Femur (tissue), 1 donor: ENCODE measurements at regions not wholly inside any gene's neighbourhood (a gene's known extent, or its start where the extent isn't known, plus 50 kb on each side); places are given as distances from the start of the nearest gene placed in this dataset.
"Not testable (repeated sequence)": the region's sequence is repeated elsewhere in the genome, so short reads cannot be mapped to it uniquely, and the experiment has no call there.

Experiments
- DNase-seq: peaks from one replicate; pipeline ENCODE4 v3.0.0-alpha.2; 2017

DNA sequence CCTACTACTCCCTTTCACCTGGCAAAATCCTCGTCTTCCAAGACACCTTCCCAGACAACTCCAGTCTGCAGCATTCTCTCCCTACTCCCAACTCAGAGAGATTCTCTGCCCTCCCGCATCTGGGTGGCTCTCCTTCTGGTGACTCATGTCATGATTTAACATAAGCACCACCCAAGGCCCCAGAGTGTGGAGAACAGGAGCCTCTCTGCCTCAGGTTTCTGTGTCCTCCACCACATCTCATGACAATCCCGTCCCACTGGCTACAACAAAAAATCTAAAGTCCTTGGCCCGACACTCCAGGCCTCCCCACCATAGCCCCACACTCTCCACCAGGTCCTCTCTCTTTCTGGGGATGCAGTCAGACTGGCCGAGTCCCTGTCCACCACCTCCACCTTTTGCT is 197.1 kb downstream of the BCL11A start:
- DNase-seq, result no peak

- DNase-seq, result no peak
Measured at GRCh38 chr2:60355849-60356261, 197.6 kb downstream of the BCL11A start.

GRCh38 chr2:60354713-60355112 is 198.7 kb downstream of the BCL11A start:
- no peak for DNase-seq

GRCh38 chr2:60353863-60354262 is 199.6 kb downstream of the BCL11A start:
- no peak for DNase-seq

DNA sequence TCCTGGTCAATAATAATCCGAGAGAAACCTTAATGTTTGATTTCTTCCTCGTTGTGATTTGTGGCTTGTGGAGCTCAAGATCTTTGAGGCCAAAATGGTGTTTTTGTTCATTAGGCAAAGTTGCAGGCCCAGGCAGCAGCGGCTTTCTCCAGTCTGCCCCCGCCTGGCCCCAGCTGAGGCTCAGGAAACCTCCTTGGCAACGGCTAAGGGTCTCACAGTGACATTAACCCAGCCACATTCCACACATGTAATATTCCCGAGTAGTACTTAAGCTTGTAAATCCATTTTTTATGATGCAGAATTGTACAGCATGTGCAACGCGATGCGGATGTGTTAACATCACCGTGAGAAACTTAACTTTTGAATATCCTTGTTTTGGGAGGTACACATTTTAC is 200.1 kb downstream of the BCL11A start:
- no peak for DNase-seq

- no peak for DNase-seq
Measured at GRCh38 chr2:60352491-60353405, 200.7 kb downstream of the BCL11A start.

DNA sequence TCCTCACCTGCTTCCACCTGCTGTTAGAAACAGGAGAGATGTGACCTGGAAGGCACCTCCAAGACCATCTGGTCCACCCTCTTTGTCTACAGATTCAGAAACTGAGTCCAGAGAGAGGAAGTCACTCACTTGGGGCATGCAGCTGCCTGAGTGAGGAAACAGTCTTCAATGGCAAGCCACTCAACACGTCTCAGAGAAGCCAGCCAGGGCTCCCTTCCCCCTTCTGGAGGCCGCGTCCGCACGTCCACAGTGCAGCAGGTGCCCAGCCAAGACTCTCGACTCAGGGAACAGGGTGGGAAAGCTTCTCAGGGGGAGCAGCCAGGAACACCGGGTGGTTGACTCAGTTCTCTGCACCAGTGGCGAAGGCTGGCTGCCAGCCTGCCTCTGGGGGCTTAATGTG is 201.7 kb downstream of the BCL11A start:
- DNase-seq, result no peak

DNA sequence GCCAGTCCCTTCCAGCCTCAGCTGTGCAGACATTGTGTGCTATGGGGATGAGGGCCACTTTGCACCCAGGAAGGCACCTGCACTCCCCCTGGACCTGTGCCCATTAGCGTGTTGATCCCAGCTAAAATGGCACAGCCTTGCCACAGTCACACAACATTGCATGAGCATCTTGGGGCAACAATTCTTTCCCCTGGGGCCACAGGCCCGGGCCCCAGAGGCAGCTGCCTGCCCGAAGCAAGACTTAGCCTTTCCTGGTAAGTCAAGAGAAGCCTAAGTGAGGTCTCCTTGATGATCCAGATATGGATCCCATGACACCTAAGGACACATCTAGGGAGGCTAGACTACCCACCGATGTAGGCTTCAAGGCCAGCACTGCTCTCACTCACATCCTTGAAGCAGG is 202.1 kb downstream of the BCL11A start:
- no peak for DNase-seq

- DNase-seq, result no peak
Measured at GRCh38 chr2:60350791-60351190, 202.7 kb downstream of the BCL11A start.

- DNase-seq, result no peak
Measured at GRCh38 chr2:60347781-60348180, 205.7 kb downstream of the BCL11A start.

GRCh38 chr2:60342491-60342890 is 211.0 kb downstream of the BCL11A start:
- DNase-seq, result not testable (repeated sequence)

DNA sequence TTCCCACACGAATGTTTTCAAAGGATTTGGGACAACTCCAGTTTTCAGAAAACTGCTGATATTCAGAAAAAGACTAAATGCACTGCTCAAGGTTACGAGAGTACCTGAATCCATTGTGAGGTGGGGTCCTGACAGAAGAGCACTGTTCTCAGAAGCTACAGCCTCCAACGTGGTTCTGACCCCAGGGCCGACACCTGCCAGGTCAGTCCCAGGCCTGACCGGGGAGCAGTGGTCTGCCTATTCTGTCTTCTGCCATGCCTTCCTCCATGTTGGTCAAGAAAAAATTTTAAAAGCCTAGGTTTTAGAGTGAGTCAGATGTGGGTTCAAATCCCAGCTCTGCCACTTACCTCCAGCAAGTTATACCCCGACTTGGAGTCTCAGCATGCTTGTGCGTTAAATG is 212.3 kb downstream of the BCL11A start:
- DNase-seq, result no peak

DNA sequence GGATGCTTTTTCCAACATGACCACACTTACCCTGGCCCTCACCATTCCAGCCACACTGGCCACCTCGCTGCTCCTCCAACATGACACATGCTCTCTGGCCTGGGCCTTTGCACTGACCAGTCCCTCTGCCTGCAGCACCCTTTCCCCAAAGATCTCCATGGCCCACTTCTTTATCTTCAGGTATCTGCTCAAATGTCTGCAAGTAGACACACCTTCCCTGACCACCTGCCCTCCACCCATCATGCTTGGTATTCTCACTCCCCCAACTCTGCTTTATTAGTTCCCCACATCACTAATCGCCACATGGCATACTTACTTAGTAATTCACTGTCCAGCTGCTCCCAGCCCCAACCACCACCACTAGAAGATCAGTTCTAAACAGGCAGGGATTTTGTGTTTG is 214.2 kb downstream of the BCL11A start:
- DNase-seq, result no peak

DNA sequence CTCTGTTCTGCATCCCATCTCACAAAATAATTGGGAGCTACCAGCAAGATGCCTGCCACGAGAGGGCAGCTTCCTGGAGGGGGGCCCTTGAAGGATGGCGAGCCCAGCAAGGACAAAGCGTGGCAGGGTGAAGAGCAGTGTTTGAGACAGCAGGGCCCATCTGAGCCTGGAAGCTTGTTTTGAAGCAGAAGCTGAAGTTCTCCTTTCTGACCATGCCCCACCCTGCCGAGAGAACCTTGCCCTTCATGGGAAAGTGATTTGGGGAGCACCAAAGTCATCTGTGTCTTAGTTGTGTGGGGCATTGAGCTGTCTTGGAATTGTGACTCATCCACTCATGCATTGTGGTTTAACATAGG is 216.3 kb downstream of the BCL11A start:
- DNase-seq, result no peak

- no peak for DNase-seq
Measured at GRCh38 chr2:60336442-60337141, 216.9 kb downstream of the BCL11A start.

DNA sequence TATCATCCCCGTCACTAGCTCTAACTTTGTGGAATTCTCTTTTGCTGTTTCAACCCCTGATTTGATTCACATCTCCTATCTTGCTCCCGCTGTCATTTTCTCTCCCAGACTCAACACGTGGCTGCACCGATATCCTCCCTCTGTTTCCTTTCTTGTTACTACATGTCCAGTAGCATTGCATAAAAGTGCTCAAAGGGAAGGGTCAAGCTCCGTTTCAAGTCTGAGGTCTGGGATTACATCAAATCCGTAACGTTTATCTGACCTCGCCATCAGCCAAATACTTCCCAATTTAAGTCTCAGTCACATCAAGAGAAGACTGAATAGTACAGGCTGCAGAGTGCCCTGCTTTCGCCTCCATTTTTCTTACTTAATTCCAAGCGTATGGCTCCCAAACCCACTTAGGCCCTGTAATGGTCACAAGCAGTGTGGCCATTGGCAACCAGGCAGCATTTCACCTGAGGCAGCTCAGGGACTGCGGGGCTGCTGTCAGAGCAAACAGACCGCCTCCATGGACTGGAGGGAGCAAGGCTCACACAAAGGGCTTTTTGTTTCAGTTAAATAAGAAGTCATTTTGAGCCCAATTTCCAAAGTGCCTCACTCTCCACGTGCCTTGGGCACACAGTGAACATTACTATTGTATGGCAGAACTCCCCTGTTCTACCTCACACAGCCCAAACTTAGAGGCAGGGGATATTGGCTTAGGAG is 217.8 kb downstream of the BCL11A start:
- no peak for DNase-seq

DNA sequence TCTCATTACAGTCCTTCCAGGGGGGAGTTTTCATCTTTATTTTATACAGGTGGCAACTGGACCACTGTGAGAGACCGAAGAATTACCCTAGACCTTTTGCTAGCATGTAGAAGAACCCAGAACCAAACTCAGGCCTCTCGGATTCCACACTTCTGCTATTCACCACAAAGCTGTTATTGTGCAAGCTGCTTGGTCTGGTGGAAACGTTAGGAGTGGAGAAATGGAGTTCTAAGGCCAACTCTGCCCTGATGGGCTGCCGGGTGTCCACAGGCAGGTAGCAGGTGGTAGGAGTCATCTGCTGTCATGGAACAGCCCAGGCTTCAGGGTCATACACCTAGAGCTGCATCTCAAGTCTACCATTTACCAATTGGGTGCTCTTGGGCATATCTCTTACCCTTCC is 218.8 kb downstream of the BCL11A start:
- DNase-seq, result no peak

DNA sequence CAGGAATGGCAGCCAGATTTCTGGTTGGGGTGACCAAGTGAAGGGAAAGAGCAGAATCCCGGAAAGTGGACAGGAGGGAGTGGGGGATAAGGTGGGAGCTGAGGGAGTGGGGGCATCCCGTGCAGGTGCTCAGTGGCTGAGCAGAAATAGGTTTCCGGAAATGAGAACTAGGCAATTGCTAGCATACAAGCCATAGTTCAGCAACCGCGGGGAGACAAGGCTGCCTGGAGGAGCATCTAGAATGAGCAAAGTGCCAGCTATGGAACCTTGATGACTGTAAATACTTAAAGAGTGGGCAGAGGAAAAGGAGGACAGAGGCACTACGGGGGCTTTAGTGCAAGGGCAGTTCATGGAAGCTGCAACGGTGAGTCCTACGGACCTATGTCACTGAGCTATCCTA is 220.2 kb downstream of the BCL11A start:
- no peak for DNase-seq

- DNase-seq, result no peak
Measured at GRCh38 chr2:60331115-60331809, 222.2 kb downstream of the BCL11A start.

GRCh38 chr2:60329225-60329624 is 224.2 kb downstream of the BCL11A start:
- no peak for DNase-seq

DNA sequence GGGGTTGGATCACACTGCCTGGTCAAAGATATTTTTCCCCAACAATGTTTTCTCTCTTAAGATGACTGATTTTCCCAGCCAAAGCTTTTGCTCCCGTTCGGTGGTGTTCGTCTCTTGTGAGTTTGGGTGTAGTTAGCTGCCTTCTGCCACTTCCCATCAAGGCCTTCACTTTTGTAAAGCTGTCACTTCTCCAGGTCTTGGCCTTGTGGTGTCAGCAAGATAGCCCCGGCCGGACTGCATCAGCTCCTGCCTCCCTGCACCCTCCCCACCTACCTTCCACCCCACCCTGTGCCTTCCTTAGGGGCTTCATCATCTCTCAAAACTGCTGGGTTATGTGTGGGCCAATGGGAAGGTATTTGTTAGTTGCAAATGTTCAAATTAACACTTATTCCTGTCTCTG is 228.9 kb downstream of the BCL11A start:
- no peak for DNase-seq

- no peak for DNase-seq
Measured at GRCh38 chr2:60321816-60322215, 231.6 kb downstream of the BCL11A start.

DNA sequence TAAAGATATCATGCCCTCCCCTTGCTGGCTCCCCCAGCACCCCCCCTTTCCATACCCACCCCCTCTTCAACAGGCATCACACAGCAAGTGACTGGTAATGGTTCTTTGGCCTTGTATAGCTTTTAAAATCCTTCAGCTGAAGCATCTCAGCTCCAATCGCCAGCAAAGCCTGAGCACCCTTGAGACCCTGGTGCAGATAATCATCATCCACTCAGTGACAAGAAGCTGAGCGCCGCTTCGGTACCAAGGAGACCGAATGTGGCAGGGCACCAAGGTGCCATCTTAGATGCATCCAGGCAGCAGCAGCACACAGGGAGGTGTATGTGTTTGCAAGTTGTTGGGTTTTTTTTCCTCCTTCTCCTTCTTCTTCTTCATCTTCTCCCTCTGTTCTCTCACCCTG is 232.7 kb downstream of the BCL11A start:
- no peak for DNase-seq
